ENCODE measurements at regions not wholly inside any gene's neighbourhood (a gene's known extent, or its start where the extent isn't known, plus 50 kb on each side); places are given as distances from the start of the nearest gene placed in this dataset.

GRCh38 chr5:124439609-124440008, 306.8 kb downstream of the ZNF608 start:
- intact Hi-C loops (cut with DNase I; ENCODE audit: low total_unique reads) = no loop called here
- no peaks in the 10 kb centered on the region for H3K4me1 ChIP-seq
- WGBS, 5 donors = 88 to 97% (median 92%) methylated on average over 3 of the region's 3 CpGs
- TF ChIP-seq POLR2AphosphoS5 (IDR thresholded peaks at IDR 0.05) = no peak
- TF ChIP-seq, protein P1, sequence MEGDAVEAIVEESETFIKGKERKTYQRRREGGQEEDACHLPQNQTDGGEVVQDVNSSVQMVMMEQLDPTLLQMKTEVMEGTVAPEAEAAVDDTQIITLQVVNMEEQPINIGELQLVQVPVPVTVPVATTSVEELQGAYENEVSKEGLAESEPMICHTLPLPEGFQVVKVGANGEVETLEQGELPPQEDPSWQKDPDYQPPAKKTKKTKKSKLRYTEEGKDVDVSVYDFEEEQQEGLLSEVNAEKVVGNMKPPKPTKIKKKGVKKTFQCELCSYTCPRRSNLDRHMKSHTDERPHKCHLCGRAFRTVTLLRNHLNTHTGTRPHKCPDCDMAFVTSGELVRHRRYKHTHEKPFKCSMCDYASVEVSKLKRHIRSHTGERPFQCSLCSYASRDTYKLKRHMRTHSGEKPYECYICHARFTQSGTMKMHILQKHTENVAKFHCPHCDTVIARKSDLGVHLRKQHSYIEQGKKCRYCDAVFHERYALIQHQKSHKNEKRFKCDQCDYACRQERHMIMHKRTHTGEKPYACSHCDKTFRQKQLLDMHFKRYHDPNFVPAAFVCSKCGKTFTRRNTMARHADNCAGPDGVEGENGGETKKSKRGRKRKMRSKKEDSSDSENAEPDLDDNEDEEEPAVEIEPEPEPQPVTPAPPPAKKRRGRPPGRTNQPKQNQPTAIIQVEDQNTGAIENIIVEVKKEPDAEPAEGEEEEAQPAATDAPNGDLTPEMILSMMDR (IDR thresholded peaks at IDR 0.05) = no peak
- TF ChIP-seq EP300 (IDR thresholded peaks at IDR 0.05) = no peak
- no peak for TF ChIP-seq POLR2A (IDR thresholded peaks at IDR 0.05)
- no peak overlapping the region for H3K4me3 ChIP-seq
- peaks cover 0 to 11% (median 0%) of the 10 kb centered on the region in 4 donors for H3K9me3 ChIP-seq
- H3K36me3 ChIP-seq = no peaks in the 10 kb centered on the region
- no peak overlapping the region for H3K27ac ChIP-seq
- no peak for DNase-seq
- no peaks in the 10 kb centered on the region for H3K27me3 ChIP-seq

- H3K4me3 ChIP-seq = no peak overlapping the region
- WGBS, 5 donors = 47 to 56% (median 48%) methylated on average over 5 of the region's 5 CpGs
- H3K27me3 ChIP-seq = no peaks in the 10 kb centered on the region
Observed at GRCh38 chr5:124438903-124439281, 307.5 kb downstream of the ZNF608 start.

DNA sequence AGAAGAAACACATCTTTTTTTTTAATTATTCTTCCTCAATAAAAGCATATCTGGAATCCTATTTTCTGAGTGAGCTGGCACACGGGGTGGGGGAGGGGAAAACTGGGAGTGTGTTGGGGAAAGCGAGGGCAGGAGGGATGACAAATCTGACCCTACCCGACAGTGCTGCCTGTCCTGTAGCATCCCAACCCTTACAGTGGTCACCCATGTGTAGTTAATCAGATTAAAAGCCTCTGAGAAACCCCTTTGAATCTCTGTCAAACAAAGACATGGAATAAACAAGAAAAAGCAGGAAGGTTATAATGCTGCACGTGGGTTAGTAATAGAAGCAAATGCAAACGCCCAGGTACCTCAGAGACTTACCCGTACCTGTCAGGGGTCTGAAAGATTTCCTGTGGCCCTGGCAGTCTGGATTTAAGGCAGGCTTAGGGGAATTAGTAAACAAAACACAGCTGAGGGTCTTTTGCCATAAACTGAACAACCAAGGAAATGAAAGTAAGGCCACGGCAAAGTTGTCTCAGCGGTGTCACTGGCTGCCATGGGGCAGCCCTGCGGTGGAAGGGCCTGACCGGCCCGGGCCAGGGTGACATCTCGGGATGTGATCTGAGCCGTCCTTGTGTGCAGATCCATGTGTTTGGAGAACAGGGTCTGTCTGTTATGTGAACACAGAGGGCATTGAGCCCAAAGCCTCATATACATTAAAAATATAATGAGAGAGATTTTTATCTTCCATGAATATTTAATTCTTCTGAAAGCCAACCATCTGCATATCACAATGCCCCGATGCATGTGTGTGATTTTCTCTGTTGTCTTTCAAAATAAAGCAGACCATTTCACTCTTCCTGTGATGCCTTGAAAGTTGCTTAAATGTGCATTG, 308.2 kb downstream of the ZNF608 start:
- H3K36me3 ChIP-seq = no peaks in the 10 kb centered on the region
- no peaks in the 10 kb centered on the region for H3K4me1 ChIP-seq
- no peaks in the 10 kb centered on the region for H3K27me3 ChIP-seq
- DNase-seq = no peak
- TF ChIP-seq EP300 (IDR thresholded peaks at IDR 0.05) = no peak
- TF ChIP-seq POLR2AphosphoS5 (IDR thresholded peaks at IDR 0.05) = no peak
- no peak for TF ChIP-seq POLR2A (IDR thresholded peaks at IDR 0.05)
- TF ChIP-seq, protein P1 (IDR thresholded peaks at IDR 0.05) = no peak
- intact Hi-C loops (cut with DNase I; ENCODE audit: low total_unique reads) = no loop called here
- H3K9me3 ChIP-seq = peaks cover 0 to 21% (median 4%) of the 10 kb centered on the region in 4 donors
- H3K4me3 ChIP-seq = no peak overlapping the region
- H3K27ac ChIP-seq = no peak overlapping the region
- 83 to 91% (median 87%) methylated on average over 10 to 14 of the region's 14 CpGs for WGBS, 5 donors

More at GRCh38 chr5:124438903-124439281, 307.5 kb downstream of the ZNF608 start:
- no peaks in the 10 kb centered on the region for H3K36me3 ChIP-seq
- peak in 1 of 2 donors; percentile 30 for DNase-seq
- intact Hi-C loops (cut with DNase I; ENCODE audit: low total_unique reads) = no loop called here
- H3K9me3 ChIP-seq = peaks cover 0 to 18% (median 3%) of the 10 kb centered on the region in 4 donors
- TF ChIP-seq EP300 (IDR thresholded peaks at IDR 0.05) (no peak), POLR2AphosphoS5 (IDR thresholded peaks at IDR 0.05) (no peak), POLR2A (IDR thresholded peaks at IDR 0.05) (no peak)
- TF ChIP-seq, protein P1 (IDR thresholded peaks at IDR 0.05) = no peak
- no peak overlapping the region for H3K27ac ChIP-seq
- H3K4me1 ChIP-seq = no peaks in the 10 kb centered on the region

- H3K4me3 ChIP-seq = no peak overlapping the region
- H3K4me1 ChIP-seq = no peaks in the 10 kb centered on the region
- intact Hi-C loops (cut with DNase I; ENCODE audit: low total_unique reads) = no loop called here
- H3K36me3 ChIP-seq = no peaks in the 10 kb centered on the region
- TF ChIP-seq EP300 (IDR thresholded peaks at IDR 0.05) (no peak), POLR2AphosphoS5 (IDR thresholded peaks at IDR 0.05) (no peak), POLR2A (IDR thresholded peaks at IDR 0.05) (no peak)
- TF ChIP-seq, protein P1 (IDR thresholded peaks at IDR 0.05) = no peak
- H3K27me3 ChIP-seq = no peaks in the 10 kb centered on the region
- 89 to 94% (median 92%) methylated on average over 2 of the region's 2 CpGs for WGBS, 5 donors
- H3K27ac ChIP-seq = no peak overlapping the region
- no peak for DNase-seq
- peaks cover 0 to 21% (median 4%) of the 10 kb centered on the region in 4 donors for H3K9me3 ChIP-seq
Observed at GRCh38 chr5:124436294-124436693, 310.1 kb downstream of the ZNF608 start.

Measured in stomach (tissue), 8 donors.